ENCODE measurements at regions not wholly inside any gene's neighbourhood (a gene's known extent, or its start where the extent isn't known, plus 50 kb on each side); places are given as distances from the start of the nearest gene placed in this dataset.

DNA sequence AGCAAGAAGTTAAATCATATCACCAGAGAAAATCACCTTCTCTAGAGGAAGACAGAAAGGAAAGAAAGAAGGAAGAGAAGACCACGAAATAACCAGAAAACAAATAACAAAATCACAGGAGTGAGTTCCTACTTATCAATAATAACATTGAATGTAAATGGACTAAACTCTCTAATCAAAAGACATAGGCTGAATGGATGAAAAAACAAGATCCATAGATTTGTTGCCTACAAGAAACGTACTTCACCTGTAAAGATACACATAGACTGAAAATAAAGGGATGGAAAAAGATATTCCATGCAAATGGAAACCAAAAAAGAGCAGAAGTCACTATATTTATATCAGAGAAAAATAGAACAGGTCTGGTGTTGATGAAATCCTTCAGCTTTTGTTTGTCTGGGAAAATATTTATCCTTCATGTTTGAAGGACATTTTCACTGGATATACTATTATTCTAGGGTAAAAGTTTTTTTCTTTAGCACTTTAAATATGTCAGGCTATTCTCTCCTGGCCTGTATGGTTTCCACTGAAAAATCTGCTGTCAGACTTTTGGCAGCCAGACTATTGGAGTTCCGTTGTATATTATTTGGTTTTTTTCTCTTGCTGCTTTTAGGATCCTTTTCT lies 202.5 kb upstream of the DUSP10 start:
- DNase-seq: no peak

DNA sequence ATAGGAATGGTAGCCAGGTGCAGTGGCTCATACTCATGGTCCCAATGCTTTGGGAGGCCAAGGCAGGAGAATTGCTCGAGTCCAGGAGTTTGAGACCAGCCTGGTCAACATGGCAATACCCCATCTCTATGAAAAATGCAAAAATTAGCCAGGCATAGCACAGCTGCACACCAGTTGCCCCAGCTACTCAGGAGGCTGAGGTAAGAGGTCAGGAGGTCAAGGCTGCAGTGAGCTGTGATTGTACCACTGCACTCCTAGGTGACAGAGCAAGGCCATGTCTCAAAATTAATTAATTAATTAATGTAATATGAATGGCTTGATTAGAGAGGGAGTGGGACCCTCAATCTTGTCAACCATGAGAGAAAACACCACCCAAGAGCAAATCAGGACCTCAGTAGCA lies 198.7 kb upstream of the DUSP10 start:
- DNase-seq: no peak

DNA sequence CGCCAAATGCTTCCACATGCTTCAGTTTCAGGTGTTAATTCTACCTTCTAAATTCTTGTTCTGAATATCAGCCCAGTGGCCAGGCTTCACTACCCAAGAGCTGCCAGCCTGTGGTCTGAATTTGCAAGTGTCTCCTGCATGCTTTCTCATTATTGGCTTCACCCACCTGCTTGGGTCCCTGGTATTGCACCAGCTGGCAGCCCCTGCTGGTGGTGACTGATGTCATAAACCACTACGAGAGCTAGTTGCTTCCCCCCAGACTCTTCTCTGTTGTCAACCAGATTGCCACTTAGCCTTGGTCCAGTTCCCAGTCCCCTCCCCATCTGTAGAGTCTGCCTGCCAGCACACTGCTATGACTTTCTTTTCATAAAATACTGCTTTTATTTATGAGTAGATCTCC lies 197.7 kb upstream of the DUSP10 start:
- DNase-seq: peak; percentile 21

DNA sequence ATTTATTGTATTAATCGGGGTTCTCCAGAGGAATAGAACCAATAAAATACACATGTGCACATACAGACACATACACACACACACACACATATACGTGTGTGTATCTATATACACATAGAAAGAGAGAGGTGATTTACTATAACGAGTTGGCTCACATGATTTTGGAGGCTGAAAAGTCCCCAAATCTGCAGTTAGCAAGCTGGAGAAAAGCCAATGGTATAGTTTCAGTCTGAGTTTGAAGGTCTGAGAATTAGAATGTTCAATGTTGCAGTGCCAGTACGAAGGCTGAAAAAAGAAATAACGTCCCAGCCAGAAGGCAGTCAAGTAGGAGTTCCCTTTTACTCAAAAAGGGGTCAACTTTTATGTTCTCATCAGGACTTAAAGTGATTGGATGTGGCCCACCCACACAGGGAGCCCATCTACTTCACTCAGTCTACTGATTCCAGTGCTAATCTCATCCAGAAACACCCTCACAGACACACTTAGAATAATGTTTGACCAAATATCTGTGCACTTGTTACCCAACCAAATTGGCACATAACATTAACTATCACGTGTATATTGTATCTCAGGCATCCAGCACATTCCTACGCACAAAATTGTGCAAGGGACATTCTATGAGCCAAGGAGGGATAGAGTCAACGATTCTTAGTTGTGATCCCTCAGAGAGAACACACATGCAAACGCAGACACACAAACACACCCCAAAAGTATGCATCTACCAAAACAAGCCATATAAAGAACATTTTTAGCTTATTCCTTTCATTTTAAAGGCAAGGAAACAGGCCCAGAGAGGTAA lies 195.5 kb upstream of the DUSP10 start:
- DNase-seq: no peak

DNA sequence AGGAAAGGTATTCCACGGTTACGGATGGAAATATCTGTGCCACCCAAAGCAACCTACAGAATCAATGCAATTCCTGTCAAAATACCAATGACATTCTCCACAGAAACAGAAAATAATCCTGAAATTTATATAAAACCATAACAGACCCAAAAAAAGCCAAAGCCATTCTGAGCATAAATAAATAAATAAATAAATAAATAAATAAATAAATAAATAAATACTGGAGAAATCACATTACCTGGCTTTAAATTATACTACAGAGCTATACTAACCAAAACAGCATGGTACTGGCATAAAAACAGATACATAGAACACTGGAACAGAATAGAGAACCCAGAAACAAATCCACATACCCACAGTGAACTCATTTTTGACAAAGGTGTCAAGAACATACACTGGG lies 191.9 kb upstream of the DUSP10 start:
- DNase-seq: no peak

DNA sequence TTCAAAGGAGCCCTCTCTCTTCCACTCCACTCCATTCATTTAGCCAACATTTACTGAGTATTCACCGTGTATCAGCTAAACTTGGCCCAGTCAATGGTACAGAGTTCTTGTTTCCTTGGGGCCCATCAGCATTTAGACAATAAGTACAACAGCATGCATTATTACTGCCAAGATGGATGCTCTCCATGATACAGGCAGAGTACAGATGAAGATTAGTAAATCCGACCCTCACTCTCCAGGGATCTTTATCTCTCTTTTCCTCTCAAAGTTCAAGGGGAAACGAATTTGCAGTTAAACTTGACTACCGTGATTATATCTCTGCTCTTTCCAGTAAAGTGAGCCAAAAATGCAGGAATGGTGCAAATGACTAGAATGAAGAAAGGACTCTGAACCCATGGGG lies 184.6 kb upstream of the DUSP10 start:
- DNase-seq: no peak

DNA sequence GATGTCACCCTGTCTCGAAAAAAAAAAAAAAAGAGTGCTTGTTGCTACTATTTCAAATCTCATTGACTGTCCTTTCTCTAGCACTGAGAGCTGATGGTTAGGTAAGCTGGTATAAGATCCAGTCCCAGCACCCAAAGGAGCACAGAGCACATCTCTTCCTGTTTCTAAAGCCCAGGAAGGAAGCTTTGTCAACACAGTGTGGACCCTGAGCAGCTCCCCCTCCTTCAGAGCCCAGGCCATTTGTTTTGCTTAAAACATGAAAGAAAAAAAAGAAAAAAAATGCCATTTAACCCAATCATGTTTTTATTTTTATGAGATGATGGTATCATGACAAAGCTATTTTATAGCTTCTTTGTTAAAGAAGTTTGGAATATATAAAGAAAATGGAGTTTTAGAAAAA lies 184.1 kb upstream of the DUSP10 start:
- DNase-seq: no peak

DNA sequence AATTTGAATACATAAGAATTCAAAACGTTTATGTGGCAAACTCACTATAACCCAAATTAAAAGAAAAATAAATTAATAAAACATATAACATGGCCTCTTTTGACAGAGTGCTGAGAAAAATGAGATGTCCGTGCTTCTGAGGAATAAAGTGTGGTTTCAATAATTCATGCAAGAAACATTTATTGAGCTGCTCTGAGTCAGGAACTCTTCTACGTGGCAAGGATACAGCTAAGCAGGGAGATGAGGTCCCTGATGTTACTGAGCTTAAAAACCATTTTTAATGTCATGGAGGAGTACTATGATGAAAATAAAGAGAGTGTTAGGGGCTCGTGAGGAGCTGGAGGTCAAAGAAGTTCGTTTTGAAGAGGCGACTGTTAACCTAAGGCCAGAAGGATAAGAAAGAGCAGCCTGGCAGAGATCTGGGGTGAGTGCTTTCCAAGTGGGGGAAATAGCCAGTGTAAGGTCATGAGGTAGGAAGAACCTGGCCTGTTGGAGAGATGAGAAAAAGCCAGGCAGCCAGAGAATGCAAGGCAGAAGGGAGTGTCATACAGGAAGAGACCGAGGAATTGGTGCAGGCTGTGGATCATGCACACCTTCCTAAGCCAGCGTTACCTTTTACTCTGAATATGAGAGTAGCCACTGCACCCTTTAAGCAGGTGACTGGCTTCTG lies 182.2 kb upstream of the DUSP10 start:
- DNase-seq: no peak

DNA sequence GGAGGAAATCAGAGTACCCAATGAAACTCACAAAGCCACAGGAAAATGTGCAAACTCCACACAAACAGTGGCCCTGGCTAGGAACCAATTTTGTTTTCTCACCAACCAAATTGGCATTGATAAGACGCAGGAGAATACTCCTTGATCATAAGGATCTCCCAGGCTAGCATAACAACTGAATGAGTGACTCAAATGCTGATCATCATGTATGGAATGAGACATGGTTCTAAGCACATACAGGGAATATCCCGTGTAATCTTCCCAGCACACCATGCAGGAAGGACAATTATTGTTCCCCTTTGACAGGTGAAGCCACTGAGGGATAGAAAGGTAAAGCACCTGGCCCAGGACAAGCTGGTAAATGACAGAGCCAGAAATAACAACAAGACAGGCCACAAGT lies 180.0 kb upstream of the DUSP10 start:
- no peak for DNase-seq

DNA sequence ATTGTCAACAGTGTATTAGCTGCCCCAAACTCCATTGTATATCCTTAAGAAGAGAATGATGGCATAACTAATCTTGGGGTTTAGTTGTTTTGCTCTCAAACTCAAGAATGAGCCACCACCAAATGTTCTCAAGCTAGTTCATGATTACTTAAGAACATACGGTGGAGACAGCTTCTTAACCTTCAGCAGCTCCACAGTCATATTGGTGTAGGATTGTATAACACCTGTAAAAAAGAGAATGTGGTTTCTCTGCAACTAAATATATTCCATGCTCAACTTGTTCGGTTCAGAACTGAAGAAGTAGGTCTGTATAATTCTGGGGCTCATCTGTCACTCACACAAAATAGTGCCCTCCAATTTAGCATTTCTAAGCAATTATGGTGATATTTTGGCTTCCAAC lies 177.9 kb upstream of the DUSP10 start:
- DNase-seq: no peak

DNA sequence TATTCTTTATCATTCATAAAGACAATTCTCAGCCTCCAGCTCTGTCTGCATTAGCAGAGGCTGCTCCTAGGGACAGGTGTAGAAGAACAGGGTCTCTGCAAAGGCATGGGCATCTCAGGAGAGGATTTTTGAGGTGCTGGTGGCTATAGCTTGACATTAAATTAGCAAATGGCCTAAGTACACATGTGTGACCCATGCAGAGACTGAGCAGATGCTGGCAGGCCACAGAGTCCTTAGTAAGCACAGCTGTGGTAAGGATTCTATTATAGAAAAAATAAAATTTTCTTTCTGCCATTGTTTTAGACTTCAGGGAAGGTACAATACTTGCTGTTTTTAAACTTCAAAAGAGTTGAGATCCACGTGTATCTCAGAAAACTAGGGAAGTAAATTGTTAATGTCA lies 177.5 kb upstream of the DUSP10 start:
- no peak for DNase-seq

DNA sequence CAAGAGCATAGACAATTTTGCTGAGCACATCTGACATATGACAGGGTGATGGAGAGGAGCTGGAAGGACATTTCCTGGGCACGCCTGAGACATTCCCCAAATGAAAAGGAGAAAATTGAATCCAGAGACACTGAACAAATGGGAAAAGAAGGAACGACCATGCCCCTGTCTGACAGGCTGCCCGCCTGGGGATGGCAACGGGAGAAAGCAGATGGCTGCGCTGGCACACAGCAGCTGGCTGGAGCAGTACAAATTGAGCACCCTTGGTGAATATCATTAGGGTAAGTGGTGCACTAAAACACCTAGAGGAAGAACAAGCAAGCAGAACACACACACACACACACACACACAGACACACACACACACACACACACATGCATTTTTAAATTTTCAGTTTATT lies 174.3 kb upstream of the DUSP10 start:
- no peak for DNase-seq

DNA sequence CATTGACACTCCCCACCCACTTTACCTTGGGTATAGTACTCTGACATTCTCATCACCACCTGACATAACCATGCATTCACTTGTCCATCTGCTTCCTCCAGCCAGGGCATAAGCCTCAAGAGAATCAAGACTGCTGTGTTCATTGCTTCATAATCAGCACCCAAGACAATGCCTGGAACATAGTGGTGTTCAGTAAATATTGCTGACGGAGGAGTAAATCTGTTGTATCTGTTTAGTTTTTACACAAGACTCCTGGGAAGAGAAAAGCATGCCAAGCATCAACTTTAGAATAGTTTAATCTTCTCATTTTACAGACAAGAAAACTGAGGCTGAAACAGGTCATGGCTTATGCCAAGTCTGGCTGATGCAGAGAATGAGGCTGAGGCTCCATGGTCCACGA lies 173.9 kb upstream of the DUSP10 start:
- no peak for DNase-seq

DNA sequence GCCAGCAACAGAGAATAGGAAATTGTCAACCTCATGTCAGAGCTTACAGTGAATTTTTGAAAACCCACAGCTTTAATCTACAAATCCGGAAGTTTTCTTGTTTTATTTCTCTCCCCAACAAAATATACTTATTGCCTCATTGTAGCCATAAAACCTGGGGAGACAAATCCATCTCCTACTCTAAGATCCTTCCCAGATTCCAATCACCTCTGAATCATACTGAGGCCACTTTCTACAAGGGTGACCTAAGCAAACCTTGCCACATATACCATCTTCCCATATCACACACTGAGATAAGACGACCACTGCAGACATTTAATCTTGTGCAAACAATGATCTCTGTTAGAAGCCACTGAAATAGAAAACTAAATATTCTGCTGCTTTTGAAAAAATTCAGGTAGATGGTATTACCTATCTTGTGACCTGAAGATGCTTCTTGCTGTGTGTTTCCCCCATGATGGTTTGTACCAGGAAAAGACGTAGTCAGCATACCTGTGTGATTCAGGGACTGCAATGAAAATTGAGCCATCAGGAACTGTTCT lies 171.5 kb upstream of the DUSP10 start:
- no peak for DNase-seq

DNA sequence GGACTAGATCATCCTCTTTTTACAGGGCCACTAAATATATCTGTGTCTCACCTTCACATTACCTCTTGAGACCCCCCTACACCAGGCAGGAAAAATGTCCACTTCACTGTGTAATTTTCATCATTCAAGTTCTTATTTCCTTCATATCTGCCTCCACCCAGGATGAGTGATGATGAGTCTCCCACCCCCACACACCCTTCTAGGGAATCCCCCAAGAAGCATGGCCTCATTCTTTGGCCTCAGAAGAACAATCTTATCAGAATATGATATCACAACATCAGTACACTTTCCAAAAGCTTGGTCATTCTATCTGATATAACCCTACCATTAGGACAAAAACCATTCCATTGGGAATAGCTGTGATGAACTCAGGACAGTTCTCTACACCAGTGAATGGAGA lies 170.3 kb upstream of the DUSP10 start:
- DNase-seq: no peak

DNA sequence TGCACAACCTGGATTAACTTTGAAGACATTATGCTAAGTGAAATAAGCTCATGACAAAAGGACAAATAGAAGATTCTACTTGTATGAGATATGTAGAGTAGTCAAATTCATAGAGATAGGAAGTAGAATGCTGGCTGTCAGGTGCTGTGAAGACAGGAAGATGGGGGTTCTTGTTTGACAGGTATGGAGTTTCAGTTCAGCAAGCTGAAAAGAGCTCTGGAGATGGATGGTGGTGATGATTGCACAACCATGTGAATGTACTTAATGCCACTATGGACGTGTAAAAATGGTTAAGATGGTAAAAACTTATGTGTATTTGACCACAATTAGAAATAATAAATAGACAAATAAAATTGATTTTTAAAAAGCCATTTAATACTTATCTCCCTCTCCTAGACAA lies 169.8 kb upstream of the DUSP10 start:
- DNase-seq: no peak

DNA sequence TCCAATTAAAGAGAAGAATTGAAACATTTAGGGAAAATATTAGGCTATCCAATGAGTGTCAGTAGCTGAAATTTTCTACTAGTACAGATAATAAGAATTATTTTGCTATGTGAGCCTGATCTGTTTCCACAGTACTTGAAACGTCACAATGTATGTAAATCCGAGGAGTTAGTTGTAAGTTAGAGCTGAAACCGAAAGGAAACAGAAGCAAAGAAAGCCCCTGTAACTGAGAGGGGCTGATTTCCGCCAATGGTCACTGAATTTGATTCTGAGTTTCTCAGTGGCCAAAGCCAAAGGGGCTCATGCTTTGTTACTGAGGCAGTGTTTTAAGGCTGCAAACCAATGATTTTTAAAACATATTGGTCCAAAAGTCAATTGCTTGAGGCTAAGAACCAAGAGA lies 168.3 kb upstream of the DUSP10 start:
- no peak for DNase-seq

DNA sequence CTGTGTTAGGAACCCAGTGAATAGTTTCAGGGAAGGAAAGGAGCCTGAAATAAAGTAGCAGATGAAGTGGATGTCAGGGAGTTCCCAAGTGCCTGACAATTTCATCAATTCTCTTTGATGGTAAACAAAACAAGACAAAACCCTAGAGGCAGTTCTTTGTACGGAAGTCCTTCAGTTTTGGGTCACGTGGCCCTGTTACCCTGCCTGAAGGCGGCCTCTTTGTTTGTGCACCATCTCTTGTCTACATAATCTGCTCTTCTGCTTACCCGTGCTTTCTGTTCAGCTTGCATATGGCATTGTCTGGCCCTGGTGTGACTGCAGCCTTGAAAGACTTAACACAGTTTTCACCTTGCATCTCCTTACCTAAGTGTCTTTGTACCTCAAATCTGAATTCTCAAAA lies 166.7 kb upstream of the DUSP10 start:
- DNase-seq: no peak

DNA sequence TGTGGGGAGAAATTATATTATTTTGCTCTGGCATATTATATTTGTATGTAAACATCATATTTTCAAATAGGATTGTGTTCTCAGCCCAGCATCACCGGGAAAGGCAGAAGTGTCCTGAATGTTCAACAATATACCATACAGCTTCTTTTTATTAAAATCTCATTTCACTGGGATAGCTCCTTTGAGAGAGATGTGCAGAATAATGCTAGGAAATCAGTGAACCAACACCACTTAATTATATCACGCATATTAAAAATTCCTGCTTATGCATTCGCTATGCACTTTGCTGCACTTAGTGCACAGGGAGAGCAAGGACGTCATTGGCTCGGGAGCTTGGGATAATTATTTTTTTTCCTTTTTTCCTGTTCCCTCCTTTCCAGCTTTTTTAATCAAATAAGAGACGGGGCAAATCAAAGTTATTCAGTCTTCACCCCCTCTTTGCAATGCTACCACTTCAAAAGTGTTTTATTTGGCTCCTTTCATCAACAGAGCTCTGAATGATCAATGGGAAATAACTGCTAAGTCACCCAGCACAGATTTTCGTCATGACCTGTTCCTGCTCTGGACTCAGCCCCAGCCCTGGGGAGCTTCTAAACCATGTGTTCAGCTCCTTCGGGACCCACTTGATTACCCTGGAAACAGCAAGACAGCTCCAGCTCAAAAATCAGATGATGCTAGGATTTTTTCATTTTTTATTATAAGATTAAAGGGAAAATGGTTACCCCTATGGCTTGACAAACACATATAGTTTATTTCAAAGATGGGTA lies 165.5 kb upstream of the DUSP10 start:
- no peak for DNase-seq

DNA sequence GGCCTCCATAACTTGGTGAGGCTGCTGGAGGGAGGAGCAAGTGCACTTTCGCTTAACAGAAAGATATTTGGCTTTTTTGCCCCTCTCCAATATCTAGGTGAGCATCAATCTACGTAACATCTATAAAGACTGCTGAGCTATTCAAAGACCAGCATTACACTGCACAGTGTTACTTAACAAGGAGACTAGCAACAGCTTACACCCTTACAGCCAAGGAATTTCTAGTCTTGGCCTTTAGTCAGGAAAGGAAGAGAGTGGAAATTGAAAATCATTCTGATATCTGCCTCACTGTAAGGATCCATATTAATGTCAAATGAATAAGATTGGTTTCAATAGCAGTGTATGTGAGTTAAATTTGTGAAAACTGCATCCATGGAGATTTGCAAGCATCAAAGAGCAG lies 163.9 kb upstream of the DUSP10 start:
- DNase-seq: no peak

DNA sequence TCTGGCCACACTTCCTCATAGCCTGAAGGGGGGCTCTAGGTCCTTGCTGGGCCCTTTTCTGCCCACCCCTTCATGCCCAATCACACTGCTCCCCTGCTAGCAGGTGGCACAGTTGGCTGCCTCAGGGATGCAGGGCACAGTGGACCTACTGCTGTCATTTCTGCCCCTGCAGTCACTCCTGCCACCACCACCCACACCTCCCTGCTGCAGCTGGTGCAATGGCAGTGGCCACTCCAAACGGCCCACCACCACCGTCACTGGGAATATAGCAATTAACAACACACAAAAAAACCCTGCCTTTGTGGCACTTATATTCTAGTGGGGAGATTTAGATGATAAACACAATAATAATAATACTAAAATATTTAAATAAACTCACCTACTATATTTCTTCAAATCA lies 162.4 kb upstream of the DUSP10 start:
- DNase-seq: no peak

DNA sequence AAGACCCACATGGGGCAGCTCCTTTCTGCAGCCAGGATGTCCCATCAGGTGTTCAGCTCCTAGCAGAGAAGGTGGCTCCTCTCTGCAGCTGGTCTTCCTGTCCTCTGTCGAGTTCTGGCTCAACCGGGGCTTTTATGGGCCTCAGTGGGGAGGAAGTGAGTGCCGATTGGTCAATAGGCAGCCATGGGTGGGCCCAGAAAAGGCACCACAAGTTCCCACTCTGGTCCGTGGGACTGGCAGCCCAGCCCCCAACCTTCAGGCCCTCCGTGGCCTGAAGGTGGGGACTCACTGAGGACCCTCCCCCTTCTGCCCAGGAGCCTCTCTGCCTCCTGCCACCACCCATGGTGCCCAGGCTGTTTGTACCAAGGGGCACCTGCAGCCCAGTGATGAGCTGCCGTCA lies 161.7 kb upstream of the DUSP10 start:
- no peak for DNase-seq

DNA sequence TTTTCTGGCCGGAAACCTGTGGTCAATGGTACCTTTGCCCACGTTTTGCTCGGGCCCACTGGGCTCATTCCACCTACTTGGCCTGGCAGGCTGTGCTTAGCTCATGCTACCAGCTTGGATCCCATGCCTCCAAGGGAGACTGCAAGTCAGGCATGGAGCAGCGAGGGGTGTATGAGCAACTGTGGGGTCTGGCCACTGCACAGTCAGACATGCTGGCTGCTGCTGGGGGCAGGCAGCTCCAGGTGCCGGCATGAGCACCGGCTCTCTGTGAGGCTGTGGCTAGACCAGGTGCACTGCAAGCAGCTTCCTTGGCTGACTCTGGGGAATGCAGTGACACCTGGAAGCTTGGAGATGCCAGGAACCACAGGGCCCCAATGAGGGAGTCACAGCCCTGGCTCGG lies 161.1 kb upstream of the DUSP10 start:
- DNase-seq: no peak
